ENCODE measurements at regions not wholly inside any gene's neighbourhood (a gene's known extent, or its start where the extent isn't known, plus 50 kb on each side); places are given as distances from the start of the nearest gene placed in this dataset.

GRCh38 chr9:126145887-126146253 is 180.8 kb upstream of the MVB12B start:
- DNase-seq: no peak
- Histone ChIP-seq H3K27ac (no peak overlapping the region), H3K36me3 (no peaks in the 10 kb centered on the region), H3K4me3 (no peak overlapping the region), H3K9me3 (no peaks in the 10 kb centered on the region), H3K4me1 (peaks cover 4 to 14% (median 8%) of the 10 kb centered on the region in 4 donors), H3K27me3 (peaks cover 9% of the 10 kb centered on the region)
- TF ChIP-seq POLR2A (IDR thresholded peaks at IDR 0.05): no peak
- 76 to 90% methylated on average over 2 to 4 of the region's 4 CpGs for WGBS, 2 donors (ENCODE audit: low coverage in 1 of 2)
- in situ Hi-C loops (cut with MboI; ENCODE audit: low pct_ligation_motif_present in 1 of 4, low pct_unique_long_range_greater_than_20kb in 1 of 4, low sequenced_read_pairs in 3 of 4) (no loop called here), intact Hi-C loops (cut with DNase I; ENCODE audit: low total_unique reads) (no loop called here)

- peak; percentile 35 for DNase-seq
- in situ Hi-C loops (cut with MboI; ENCODE audit: low pct_ligation_motif_present in 1 of 4, low pct_unique_long_range_greater_than_20kb in 1 of 4, low sequenced_read_pairs in 3 of 4): no loop called here
- H3K4me3 ChIP-seq: no peak overlapping the region
- 31 to 40% methylated on average over 1 to 19 of the region's 19 CpGs for WGBS, 2 donors (ENCODE audit: low coverage in 1 of 2)
- H3K36me3 ChIP-seq: no peaks in the 10 kb centered on the region
- intact Hi-C loops (cut with DNase I; ENCODE audit: low total_unique reads): no loop called here
- no peaks in the 10 kb centered on the region for H3K9me3 ChIP-seq
- TF ChIP-seq CTCF (IDR thresholded peaks at IDR 0.05) (peak; percentile 9 to 39 (median 30)), POLR2A (IDR thresholded peaks at IDR 0.05) (no peak)
- H3K27me3 ChIP-seq: peaks cover 9% of the 10 kb centered on the region
- H3K27ac ChIP-seq: no peak overlapping the region
- peaks cover 4 to 20% (median 13%) of the 10 kb centered on the region in 4 donors for H3K4me1 ChIP-seq
Observed at GRCh38 chr9:126146254-126147145, 180.1 kb upstream of the MVB12B start.

- TF ChIP-seq POLR2AphosphoS5 (IDR thresholded peaks at IDR 0.05): no peak
- TF ChIP-seq CTCF (IDR thresholded peaks at IDR 0.05): no peak
- no peak for TF ChIP-seq EP300 (IDR thresholded peaks at IDR 0.05; ENCODE audit: low read depth)
- no peak for TF ChIP-seq POLR2A (IDR thresholded peaks at IDR 0.05)
- Histone ChIP-seq H3K27me3 (peaks cover 9% of the 10 kb centered on the region), H3K4me1 (peaks cover 4 to 27% (median 20%) of the 10 kb centered on the region in 4 donors), H3K9me3 (no peaks in the 10 kb centered on the region), H3K36me3 (no peaks in the 10 kb centered on the region), H3K4me3 (no peak overlapping the region), H3K27ac (no peak overlapping the region)
- in situ Hi-C loops (cut with MboI; ENCODE audit: low pct_ligation_motif_present in 1 of 4, low pct_unique_long_range_greater_than_20kb in 1 of 4, low sequenced_read_pairs in 3 of 4): no loop called here
- WGBS, 2 donors (ENCODE audit: low coverage in 1 of 2): 60 to 61% methylated on average over 6 to 10 of the region's 10 CpGs
- no peak for DNase-seq
- intact Hi-C loops (cut with DNase I; ENCODE audit: low total_unique reads): no loop called here
Observed at GRCh38 chr9:126147186-126147935, 179.3 kb upstream of the MVB12B start.

GRCh38 chr9:126147936-126148870 is 178.4 kb upstream of the MVB12B start:
- Histone ChIP-seq H3K36me3 (no peaks in the 10 kb centered on the region), H3K27ac (no peak overlapping the region), H3K4me1 (peaks cover 4 to 27% (median 20%) of the 10 kb centered on the region in 4 donors), H3K4me3 (no peak overlapping the region), H3K9me3 (no peaks in the 10 kb centered on the region), H3K27me3 (peaks cover 5% of the 10 kb centered on the region)
- no peak for DNase-seq
- TF ChIP-seq POLR2AphosphoS5 (IDR thresholded peaks at IDR 0.05) (no peak), EP300 (IDR thresholded peaks at IDR 0.05; ENCODE audit: low read depth) (no peak), POLR2A (IDR thresholded peaks at IDR 0.05) (no peak), CTCF (IDR thresholded peaks at IDR 0.05) (no peak)
- in situ Hi-C loops (cut with MboI; ENCODE audit: low pct_ligation_motif_present in 1 of 4, low pct_unique_long_range_greater_than_20kb in 1 of 4, low sequenced_read_pairs in 3 of 4) (no loop called here), intact Hi-C loops (cut with DNase I; ENCODE audit: low total_unique reads) (no loop called here)
- 70 to 83% methylated on average over 2 to 18 of the region's 18 CpGs for WGBS, 2 donors (ENCODE audit: low coverage in 1 of 2)
